NB4 (cell line): ENCODE measurements at regions not wholly inside any gene's neighbourhood (a gene's known extent, or its start where the extent isn't known, plus 50 kb on each side); places are given as distances from the start of the nearest gene placed in this dataset.

Experiments used
- DNase-seq: peaks from one replicate; pipeline ENCODE4 v3.0.0; 2010; ENCODE audit warnings: low read depth
- H3K4me3 ChIP-seq: one replicate; pipeline ENCODE4 v1.5.1; 2011; ENCODE audit warnings: mild to moderate bottlenecking, low read depth, low read length, moderate library complexity
- MYC ChIP-seq: IDR thresholded peaks from 2 replicates; pipeline ENCODE4 v1.6.1; 2011; ENCODE audit warnings: low read depth, low read length
- POLR2A ChIP-seq: IDR thresholded peaks from 2 replicates; pipeline ENCODE4 v1.6.1; 2011; ENCODE audit warnings: mild to moderate bottlenecking; ENCODE audit not compliant: insufficient read length; ENCODE audit errors: extremely low read depth
- TF ChIP-seq, protein P1 (sequence below): IDR thresholded peaks from one replicate; pipeline ENCODE4 v1.5.1; 2012; ENCODE audit warnings: low read depth, low read length
- TF ChIP-seq, protein P2 (sequence below): IDR thresholded peaks from 2 replicates; pipeline ENCODE4 v1.6.1; 2011; ENCODE audit warnings: low read depth, low read length

DNA sequence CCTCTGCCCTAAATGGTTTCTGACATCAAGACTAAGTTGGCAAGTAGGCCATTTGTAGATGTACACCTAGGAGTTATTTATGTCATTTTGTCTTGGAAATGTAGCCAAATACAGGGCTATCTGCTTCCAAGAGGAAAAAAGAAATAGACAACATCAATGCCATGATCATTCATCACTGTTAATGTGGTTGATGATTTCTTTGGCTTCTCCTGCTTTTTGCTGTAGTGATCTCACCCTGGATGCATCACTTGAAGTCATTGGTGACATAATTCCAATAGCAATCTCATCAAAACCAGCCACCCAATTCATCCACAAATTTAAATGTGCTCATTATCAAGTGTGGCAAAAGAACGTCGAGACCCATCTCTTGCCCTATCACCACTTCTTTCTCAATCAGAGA lies 222.6 kb upstream of the PPARGC1A start:
- no peak overlapping the region for H3K4me3 ChIP-seq
- DNase-seq = no peak
- TF ChIP-seq POLR2A (no peak), MYC (no peak)
- TF ChIP-seq, protein P1, sequence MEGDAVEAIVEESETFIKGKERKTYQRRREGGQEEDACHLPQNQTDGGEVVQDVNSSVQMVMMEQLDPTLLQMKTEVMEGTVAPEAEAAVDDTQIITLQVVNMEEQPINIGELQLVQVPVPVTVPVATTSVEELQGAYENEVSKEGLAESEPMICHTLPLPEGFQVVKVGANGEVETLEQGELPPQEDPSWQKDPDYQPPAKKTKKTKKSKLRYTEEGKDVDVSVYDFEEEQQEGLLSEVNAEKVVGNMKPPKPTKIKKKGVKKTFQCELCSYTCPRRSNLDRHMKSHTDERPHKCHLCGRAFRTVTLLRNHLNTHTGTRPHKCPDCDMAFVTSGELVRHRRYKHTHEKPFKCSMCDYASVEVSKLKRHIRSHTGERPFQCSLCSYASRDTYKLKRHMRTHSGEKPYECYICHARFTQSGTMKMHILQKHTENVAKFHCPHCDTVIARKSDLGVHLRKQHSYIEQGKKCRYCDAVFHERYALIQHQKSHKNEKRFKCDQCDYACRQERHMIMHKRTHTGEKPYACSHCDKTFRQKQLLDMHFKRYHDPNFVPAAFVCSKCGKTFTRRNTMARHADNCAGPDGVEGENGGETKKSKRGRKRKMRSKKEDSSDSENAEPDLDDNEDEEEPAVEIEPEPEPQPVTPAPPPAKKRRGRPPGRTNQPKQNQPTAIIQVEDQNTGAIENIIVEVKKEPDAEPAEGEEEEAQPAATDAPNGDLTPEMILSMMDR = no peak
- TF ChIP-seq, protein P2, sequence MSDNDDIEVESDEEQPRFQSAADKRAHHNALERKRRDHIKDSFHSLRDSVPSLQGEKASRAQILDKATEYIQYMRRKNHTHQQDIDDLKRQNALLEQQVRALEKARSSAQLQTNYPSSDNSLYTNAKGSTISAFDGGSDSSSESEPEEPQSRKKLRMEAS = no peak

DNA sequence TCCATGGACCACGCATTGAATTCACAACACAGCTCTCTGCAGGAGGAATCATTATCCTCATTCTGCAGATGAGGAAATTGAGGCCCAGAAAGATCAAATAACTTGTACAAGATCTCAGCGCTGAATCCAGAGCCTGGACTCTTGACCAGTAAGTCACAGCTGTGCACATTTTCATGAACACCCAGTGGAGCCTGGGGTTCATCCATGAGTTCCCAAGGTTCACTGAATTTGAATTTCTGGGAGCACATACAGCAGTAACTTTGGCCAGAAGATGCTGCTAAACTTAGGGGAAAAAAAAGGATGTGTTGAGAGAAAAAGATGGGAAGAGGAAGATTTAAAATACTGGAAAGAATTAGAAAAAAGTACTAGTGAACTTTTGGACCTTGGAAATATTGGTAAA lies 218.7 kb upstream of the PPARGC1A start:
- TF ChIP-seq MYC = no peak
- TF ChIP-seq, protein P1 = no peak
- TF ChIP-seq, protein P2 = no peak
- TF ChIP-seq POLR2A = no peak
- no peak overlapping the region for H3K4me3 ChIP-seq
- no peak for DNase-seq

DNA sequence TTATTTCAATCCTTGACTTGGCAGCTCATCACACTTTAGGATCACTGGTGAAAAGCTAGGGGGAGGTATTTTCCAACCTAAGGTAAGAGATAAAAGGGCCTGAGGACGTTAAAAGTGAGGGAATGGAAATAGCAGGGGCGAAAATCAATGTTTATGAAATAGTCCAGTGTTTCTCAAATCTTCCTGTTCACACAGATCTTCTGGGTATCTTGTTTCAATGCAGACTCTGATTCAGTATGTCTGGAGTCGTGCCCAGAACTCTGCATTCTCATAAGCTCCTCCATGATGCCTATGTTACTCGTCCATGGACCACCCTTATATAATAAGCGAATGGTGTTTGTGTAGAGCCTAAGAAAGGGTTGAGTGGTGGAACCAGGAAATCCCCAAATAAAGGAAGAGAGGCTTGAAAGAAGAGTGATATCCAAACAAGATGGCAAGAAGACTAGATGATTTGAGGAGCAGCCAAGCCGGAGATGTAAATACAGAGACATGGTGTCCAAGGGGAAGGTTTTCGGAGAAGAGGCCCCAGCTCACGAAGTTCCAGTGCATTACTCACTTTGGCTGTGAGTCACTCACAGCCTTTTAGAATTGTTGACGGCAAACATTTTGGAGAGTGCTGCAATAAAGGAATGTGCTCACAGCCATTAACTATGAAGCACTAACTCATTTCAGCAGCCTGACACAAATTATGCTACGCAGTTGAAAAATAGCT lies 215.6 kb upstream of the PPARGC1A start:
- TF ChIP-seq, protein P2 = no peak
- TF ChIP-seq POLR2A (no peak), MYC (no peak)
- TF ChIP-seq, protein P1 = no peak
- H3K4me3 ChIP-seq = no peak overlapping the region
- DNase-seq = no peak

DNA sequence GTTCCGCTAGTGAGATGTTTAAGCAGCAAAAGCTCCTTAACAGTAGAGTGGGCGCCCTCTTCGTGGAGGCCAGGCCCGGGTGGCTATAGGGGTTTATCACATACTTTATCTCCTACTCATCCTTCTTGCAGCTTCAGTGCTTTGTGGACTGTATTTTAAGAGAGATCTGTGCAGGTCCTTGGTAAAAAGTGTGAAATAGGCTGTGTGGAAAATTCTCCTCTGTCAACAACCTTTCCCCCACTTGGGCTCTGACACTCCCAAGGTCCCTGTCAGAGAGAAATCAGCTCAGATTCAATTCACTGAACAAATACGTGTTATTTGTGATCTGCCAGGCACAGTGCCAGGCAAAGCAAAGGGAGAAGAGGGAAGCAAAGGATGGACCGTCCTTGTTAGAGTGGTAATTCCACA lies 214.3 kb upstream of the PPARGC1A start:
- no peak for DNase-seq
- TF ChIP-seq MYC (no peak), POLR2A (no peak)
- TF ChIP-seq, protein P2 = no peak
- TF ChIP-seq, protein P1 = no peak
- no peak overlapping the region for H3K4me3 ChIP-seq

DNA sequence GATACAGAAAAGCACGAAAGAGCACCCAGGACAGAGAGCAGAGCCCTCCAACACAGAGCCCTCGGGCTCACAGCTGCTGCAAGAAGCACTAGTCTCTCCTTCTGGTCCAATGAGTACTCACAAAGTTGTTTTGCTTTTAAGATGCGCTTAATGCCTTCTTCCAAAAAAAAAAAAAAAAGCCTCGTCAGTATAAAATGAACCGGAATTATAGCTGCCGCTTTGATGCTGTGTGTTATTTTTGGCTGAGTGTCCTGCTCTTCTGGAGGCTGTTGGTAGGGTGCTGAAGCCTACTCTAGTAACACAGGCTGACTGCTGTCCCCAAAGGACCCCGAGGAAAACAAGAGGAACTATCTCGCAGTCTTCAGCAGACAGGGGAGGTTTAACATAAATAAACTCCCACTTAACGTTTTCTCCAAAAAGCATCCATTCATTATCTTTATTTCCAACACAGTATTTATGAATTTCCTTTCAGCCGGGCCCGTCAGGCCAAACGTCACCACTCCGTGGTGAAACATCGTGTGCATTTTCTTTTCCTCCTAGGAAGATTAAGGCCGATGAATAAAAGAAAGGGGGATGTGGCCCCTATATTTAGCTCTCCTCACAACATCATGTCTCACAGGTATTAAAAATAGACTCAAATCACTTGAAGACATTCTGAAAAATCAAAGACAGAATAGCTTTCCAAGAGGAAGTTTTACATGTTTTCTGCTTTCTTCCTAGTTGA lies 213.7 kb upstream of the PPARGC1A start:
- no peak for TF ChIP-seq POLR2A
- TF ChIP-seq, protein P2 = no peak
- TF ChIP-seq MYC = no peak
- TF ChIP-seq, protein P1 = no peak
- no peak for DNase-seq
- no peak overlapping the region for H3K4me3 ChIP-seq

DNA sequence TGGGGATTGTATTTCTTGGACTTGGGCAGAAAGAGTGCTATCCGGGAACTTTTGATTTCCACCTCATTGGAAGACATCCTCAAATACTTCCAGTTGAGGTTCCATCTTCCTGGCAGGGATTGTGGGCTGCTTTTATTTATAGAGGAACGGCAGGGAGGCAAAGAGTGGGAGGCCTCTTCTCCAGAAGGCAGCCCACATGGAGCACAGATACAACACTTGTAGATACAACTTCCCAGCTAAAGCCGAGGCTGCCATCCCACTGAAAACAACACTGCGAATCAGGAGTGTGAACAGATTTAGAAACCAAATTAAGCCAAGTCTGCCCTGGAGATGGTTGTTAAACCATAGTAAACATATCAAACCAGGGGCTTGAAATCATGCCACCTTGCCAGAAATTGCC lies 212.8 kb upstream of the PPARGC1A start:
- TF ChIP-seq, protein P2 = no peak
- TF ChIP-seq MYC = no peak
- TF ChIP-seq, protein P1 = no peak
- TF ChIP-seq POLR2A = no peak
- DNase-seq = no peak
- no peak overlapping the region for H3K4me3 ChIP-seq
